Osteocyte (in vitro differentiated cells): ENCODE measurements at regions not wholly inside any gene's neighbourhood (a gene's known extent, or its start where the extent isn't known, plus 50 kb on each side); places are given as distances from the start of the nearest gene placed in this dataset.

Source experiments
- DNase-seq: peaks from one replicate; pipeline ENCODE4 v3.0.0; 2021; ENCODE audit warnings: mixed read lengths; ENCODE audit not compliant: unreplicated experiment; ENCODE audit errors: extremely low spot score
- H3K27ac Mint-ChIP-seq: one replicate; pipeline ENCODE4 v1.8.0; 2021; ENCODE audit warnings: mild to moderate bottlenecking, mixed read lengths; ENCODE audit not compliant: unreplicated experiment
- H3K27me3 Mint-ChIP-seq: one replicate; pipeline ENCODE4 v1.8.0; 2021; ENCODE audit warnings: mixed read lengths; ENCODE audit not compliant: unreplicated experiment
- H3K36me3 Mint-ChIP-seq: one replicate; pipeline ENCODE4 v1.8.0; 2021; ENCODE audit warnings: mixed read lengths; ENCODE audit not compliant: unreplicated experiment
- H3K4me1 Mint-ChIP-seq: one replicate; pipeline ENCODE4 v1.8.0; 2021; ENCODE audit warnings: mixed read lengths; ENCODE audit not compliant: unreplicated experiment
- H3K4me3 Mint-ChIP-seq: one replicate; pipeline ENCODE4 v1.8.0; 2021; ENCODE audit warnings: mild to moderate bottlenecking, moderate library complexity, mixed read lengths; ENCODE audit not compliant: unreplicated experiment
- H3K9me3 Mint-ChIP-seq: one replicate; pipeline ENCODE4 v1.8.0; 2021; ENCODE audit warnings: mixed read lengths; ENCODE audit not compliant: unreplicated experiment
- TF ChIP-seq, protein P1 (sequence below): fragments of 200-600 bp; sonication (generic); IDR thresholded peaks from 2 replicates; pipeline ENCODE4 v1.5.0; 2021; ENCODE audit warnings: antibody characterized with exemption, mild to moderate bottlenecking, moderate library complexity

DNA sequence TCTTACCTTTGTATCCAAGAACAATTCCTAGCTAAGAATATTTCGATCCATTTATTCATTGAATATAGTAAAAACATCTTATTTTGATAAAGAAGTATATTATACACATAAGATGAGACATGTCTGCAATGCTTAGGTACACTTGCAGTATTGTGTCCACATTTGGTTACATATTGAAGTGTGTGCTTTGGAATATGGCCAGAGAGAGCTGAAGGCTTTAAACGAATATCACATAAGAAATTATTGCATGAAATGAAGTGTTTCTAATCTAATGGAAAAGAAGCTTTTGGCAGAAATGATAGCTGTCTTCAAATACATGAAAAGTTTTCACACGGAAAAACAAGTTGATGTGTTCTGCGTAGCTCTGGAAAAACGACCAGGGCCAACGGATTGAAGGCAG, 516.1 kb upstream of the ZFP42 start:
- no peak for DNase-seq
- no peaks in the 10 kb centered on the region for H3K9me3 Mint-ChIP-seq
- TF ChIP-seq, protein P1, sequence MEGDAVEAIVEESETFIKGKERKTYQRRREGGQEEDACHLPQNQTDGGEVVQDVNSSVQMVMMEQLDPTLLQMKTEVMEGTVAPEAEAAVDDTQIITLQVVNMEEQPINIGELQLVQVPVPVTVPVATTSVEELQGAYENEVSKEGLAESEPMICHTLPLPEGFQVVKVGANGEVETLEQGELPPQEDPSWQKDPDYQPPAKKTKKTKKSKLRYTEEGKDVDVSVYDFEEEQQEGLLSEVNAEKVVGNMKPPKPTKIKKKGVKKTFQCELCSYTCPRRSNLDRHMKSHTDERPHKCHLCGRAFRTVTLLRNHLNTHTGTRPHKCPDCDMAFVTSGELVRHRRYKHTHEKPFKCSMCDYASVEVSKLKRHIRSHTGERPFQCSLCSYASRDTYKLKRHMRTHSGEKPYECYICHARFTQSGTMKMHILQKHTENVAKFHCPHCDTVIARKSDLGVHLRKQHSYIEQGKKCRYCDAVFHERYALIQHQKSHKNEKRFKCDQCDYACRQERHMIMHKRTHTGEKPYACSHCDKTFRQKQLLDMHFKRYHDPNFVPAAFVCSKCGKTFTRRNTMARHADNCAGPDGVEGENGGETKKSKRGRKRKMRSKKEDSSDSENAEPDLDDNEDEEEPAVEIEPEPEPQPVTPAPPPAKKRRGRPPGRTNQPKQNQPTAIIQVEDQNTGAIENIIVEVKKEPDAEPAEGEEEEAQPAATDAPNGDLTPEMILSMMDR: no peak
- no peaks in the 10 kb centered on the region for H3K36me3 Mint-ChIP-seq
- peak overlapping the region; percentile 95 for H3K27ac Mint-ChIP-seq
- peaks cover 52% of the 10 kb centered on the region for H3K4me1 Mint-ChIP-seq
- H3K4me3 Mint-ChIP-seq: no peak overlapping the region
- H3K27me3 Mint-ChIP-seq: no peaks in the 10 kb centered on the region

DNA sequence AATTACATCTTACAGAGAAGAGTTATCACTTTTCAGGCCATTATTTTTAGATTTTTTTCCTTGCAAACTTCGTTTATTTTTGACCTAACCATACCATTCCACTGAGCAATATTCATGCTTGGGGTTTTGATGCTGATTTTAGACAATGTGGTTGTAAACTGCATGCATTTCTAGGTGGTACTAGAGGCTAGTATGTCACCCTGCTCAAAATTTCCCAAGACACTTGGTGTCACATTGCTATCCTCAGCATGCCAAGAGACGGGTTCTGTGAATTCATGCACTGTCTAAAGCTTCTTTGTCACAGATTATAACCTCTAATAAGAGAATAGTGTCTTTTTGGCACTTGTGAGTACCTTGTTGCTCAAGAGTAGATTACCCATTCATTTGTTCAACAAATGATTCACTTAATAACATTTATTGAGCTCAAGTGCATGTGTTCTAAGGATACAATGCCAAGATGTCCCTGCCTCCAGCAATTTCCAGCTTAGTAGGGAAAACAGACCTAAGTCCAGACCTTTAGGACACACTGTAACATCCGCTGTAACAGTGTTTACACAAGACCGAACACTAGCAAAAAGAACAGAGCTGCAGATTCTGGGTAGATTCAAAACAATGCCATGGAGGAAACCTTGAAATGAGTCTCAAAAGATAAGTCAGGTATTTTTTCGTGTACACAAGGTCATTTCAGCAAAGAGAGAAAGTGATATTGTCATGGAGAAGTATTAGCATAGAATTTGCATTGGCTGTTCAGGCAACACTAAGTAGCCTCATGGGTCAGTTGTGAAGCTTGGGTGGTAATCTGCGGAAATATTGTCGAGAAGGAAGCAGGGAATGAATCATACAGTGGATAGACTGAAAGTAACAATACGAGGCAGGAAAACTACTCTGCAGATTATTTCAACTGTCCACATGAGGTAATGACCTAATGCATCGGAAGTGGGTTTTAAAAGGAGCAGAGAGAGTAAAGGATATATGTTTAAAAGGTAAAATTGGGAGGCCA, 515.1 kb upstream of the ZFP42 start:
- Mint-ChIP-seq H3K27ac (peak overlapping the region; percentile 95), H3K27me3 (no peaks in the 10 kb centered on the region), H3K9me3 (no peaks in the 10 kb centered on the region), H3K36me3 (no peaks in the 10 kb centered on the region), H3K4me1 (peaks cover 52% of the 10 kb centered on the region), H3K4me3 (peak overlapping the region; percentile 41)
- TF ChIP-seq, protein P1: no peak
- no peak for DNase-seq

DNA sequence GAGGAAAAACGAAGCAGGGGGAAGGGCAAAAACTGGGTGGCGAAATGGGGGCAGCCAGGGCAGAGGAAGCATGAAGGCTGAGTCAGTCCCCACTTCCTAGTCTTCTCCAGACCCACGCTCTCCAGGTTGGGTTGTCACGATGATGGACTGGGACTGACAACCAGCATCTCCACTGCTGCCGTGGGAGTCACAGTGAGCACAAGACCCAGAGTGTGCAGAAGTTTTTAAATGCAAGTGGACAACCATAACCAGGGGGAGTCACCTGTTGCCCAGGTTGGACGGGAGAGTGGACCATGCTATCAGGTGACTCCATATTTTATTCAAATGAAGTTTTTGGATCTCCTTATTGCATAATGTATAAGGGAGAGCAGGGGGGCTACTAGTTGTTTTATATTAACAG, 511.4 kb upstream of the ZFP42 start:
- Mint-ChIP-seq H3K9me3 (peaks cover 13% of the 10 kb centered on the region), H3K27ac (no peak overlapping the region), H3K4me1 (peaks cover 24% of the 10 kb centered on the region), H3K27me3 (no peaks in the 10 kb centered on the region), H3K36me3 (peaks cover 3% of the 10 kb centered on the region), H3K4me3 (no peak overlapping the region)
- TF ChIP-seq, protein P1: no peak
- no peak for DNase-seq

DNA sequence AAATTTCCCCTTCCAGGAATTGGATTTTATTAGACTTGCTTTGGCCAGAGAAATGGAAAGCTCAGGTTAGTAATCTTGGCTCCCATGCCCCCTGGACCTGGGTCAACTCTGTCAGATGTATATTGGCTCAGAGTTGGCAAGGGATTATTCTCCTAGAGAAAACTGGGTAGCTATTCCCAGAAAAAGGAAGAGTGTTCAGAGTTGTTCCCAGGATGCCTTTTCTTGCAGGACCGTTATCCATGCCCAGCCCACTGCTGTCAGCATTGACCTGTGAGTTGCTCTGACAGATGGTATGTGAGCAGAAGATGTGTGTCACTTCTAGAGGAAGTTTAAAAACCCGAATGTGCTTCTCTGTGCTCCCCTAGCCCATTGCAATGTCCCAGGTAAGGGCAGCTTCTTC, 509.9 kb upstream of the ZFP42 start:
- Mint-ChIP-seq H3K9me3 (peaks cover 14% of the 10 kb centered on the region), H3K27ac (no peak overlapping the region), H3K4me3 (no peak overlapping the region), H3K36me3 (peaks cover 3% of the 10 kb centered on the region), H3K27me3 (no peaks in the 10 kb centered on the region), H3K4me1 (peaks cover 9% of the 10 kb centered on the region)
- no peak for DNase-seq
- TF ChIP-seq, protein P1: no peak

DNA sequence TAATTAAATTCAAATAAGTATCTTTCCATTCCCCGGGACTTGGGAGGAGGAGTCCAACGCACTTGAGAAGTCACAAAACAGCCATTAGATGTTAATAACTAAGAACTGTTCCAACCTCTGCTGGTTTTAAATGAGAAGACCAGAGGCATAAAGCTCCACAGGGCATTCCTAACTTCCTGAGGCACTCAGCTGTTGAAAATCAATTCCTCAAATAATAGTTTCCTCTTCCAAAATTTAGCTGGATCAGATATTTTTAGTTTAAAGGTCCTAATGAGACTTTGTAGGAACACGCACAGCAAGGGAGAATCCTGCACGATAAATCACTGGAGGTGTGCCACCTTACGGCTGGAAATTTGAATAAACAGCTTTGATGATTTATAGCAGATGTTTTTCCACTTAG, 504.3 kb upstream of the ZFP42 start:
- Mint-ChIP-seq H3K4me1 (peaks cover 9% of the 10 kb centered on the region), H3K4me3 (no peak overlapping the region), H3K27me3 (no peaks in the 10 kb centered on the region), H3K27ac (no peak overlapping the region), H3K9me3 (peaks cover 14% of the 10 kb centered on the region), H3K36me3 (peaks cover 3% of the 10 kb centered on the region)
- no peak for DNase-seq
- TF ChIP-seq, protein P1: no peak
